ENCODE measurements at regions not wholly inside any gene's neighbourhood (a gene's known extent, or its start where the extent isn't known, plus 50 kb on each side); places are given as distances from the start of the nearest gene placed in this dataset.
A peak's percentile ranks its signal among the peaks of the same experiment; 100 is the strongest.

GRCh38 chr13:48761256-48761655, 107.5 kb downstream of the CYSLTR2 start:
- DNase-seq, result no peak

DNA sequence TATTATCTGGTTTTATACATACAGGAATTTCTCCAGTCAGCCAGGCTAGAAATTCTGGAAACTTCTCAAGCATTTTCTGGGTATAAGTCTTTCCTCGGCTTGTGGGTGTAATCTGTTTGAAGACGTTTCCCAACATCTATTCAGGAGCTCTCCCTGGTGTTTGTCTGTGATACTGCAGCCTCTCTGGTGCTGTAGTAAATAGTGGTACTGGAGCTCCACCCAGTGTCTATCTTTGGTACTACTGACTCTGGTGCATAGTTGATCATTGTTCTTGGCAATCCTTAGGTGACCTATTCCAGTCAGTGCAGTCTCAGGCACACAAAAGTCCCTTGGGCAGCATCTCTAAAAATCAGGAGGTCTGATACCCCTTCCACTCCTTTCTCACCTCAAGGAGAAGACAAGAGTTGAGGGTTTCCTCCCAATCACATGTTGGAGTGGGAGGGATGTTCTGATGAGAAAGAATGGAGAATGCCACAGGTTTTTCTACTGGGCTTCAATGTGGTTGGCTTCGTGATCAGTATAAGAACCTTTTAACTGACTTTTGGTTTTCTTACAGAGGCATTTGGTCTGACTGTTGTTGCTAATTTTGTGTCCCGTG, 115.5 kb downstream of the CYSLTR2 start:
- peak; percentile 47 for DNase-seq

DNA sequence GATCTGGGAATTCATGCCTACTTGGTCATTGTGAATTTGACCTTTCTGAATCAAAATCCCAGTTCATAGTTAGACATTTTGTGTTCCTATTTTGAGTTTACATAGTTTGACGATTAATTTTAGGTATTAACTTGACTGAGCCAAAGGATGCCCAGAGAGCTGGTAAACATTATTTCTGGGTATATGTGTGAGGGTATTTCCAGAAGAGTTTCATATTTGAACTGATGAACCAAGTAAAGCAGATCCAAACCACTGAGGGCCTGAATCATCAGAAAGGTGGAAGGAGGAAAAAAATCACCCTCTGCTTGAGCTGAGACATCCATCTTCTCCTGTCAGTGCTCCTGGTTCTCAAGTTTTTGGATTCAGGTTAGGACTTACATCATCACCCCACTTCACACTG, 116.6 kb downstream of the CYSLTR2 start:
- no peak for DNase-seq

DNA sequence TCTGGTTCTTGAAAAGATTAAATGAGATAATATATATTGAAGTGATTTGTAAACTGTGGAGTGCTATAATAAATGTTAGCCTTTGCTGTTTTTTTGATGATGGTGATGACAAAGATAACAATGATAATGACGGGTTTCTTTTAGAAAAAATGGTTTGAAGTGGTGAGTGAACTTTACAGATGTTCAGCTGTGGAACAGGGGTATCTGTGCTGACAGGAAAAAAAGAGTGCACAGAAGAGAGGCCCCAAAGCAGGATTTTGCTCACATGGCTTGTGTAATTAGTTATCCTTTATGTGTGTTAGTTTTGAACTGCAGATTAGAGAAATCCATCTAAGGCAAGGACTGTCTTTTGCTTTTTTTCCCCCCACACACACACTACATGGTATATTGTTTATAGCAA, 119.2 kb downstream of the CYSLTR2 start:
- no peak for DNase-seq

- DNase-seq, result no peak
Observed at GRCh38 chr13:48773531-48774275, 120.0 kb downstream of the CYSLTR2 start.

DNA sequence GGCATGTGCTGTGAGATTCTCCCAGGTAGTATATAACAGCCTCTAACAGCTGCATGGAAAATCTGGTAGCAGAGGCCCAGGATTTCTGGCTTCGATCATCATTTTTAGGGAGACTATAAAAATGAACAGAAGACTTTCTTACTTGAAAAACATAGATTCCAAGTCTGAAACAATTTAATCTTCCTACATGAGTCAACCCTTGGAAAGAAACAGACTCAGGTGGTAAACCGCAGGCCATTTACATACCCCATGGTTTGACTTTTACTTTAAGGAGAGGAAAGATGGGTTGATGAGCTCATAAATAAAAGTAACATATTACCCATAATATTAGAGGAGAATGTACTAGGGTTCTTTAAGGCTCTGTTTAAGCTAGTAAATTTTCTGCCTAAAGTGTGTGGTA, 121.6 kb downstream of the CYSLTR2 start:
- no peak for DNase-seq

DNA sequence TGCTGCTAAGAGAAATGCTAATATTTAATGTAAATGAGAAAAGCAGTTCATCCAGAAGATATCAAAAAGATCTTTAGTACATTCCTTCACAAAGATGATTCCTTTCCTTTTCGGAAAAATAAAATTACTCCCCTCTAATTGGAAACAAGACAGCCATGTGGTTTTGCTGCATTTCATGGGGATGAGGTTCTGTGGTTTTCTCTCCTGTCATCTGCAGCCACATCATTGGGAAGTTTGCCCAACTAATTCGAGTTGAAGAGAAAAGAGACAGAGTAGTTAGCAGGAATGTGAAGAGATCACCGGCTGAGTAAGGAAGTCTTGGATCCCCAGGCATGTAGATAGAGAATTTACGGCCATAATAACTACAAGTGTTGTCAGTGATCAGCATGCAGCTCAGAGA, 122.1 kb downstream of the CYSLTR2 start:
- no peak for DNase-seq

GRCh38 chr13:48776401-48776800, 122.7 kb downstream of the CYSLTR2 start:
- no peak for DNase-seq

GRCh38 chr13:48778610-48779009, 124.9 kb downstream of the CYSLTR2 start:
- no peak for DNase-seq

- no peak for DNase-seq
Observed at GRCh38 chr13:48780713-48781341, 127.1 kb downstream of the CYSLTR2 start.

DNA sequence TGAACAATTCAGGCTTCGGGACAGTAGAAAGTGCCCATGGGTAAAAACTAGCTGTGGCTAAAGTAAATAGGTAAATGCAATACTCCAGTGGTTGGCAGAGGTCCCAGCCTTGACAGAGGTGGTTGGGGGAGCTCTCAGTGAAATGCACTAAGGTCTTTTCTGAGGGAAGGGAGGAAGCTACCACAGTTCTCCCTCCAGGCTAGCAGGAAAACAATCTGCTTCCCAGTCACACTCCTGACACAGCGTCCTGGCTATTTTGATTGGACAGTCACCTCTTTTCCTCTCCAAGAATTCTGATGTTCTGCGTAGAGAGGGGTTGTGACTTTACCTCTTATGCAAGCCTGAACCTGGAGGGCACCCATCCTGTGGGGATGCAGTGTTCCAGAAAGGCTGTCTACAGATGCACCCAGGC, 128.7 kb downstream of the CYSLTR2 start:
- no peak for DNase-seq

GRCh38 chr13:48783181-48783630, 129.5 kb downstream of the CYSLTR2 start:
- no peak for DNase-seq

GRCh38 chr13:48783695-48784230, 130.0 kb downstream of the CYSLTR2 start:
- DNase-seq, result no peak

DNA sequence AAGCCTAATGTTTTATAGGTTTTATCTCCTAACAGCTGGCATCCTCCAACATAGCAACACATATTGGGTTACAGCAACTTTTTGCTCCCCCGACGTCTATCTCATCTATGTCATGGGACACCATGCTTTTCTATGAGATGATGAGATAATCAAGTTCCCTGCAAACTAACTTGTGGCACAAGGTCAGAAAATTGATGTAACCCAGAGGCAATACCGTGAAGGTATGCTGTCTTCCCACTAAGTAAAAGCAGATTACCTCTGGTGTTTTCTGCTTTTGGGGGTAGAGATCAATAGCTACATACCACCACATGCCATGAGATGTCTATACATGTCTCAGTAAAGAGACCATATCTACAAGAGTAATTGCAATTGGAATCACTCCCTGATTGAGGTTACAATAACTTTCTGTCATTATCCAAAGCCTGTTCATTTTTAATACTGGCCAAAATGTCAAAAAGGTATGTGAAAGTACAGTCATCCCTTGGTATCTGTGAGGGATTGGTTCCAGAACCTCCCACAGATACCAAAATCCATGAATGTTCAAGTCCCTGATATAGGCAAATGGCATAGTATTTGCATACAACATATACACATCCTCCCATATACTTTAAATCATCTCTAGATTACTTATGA, 131.3 kb downstream of the CYSLTR2 start:
- no peak for DNase-seq

GRCh38 chr13:48790199-48790598, 136.5 kb downstream of the CYSLTR2 start:
- DNase-seq, result no peak

GRCh38 chr13:48790966-48791365, 137.2 kb downstream of the CYSLTR2 start:
- no peak for DNase-seq

- no peak for DNase-seq
Observed at GRCh38 chr13:48797127-48797526, 143.4 kb downstream of the CYSLTR2 start.

DNA sequence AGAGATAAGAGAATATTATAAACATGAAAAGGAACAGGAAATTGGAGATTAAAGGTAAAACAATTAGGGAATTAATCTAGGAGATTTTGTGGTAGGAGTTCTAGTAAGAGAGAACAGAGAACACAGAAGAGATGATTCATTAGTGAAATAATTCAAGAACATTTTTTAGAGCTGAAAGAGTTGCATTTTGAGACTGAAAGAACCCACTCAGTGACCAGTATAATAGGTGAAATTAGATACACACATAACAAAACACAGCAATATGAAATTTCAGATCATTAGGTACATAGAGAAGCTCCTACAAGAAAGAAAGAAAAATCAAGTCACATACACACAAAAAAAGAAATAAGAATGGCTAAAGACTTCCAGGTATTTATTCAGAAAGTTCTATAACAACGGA, 144.0 kb downstream of the CYSLTR2 start:
- DNase-seq, result no peak

GRCh38 chr13:48798180-48798579, 144.5 kb downstream of the CYSLTR2 start:
- no peak for DNase-seq

DNA sequence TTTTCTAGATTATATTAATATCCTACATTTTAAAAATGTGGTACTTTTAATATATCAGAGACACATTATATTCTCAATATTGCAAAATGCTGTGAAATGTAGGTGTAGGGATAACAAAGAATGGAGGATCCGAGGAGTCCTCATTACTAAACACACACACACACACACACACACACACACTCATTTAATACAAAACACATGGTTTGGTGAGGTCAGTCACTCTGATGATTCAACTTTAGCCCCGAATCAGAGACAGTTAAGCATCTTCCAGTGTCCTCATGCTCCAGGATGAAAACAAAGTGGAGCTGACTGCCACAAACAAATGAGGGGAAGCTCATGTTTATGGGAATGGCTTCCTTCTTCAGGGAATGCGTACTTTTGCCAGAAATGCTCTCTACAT, 147.5 kb downstream of the CYSLTR2 start:
- DNase-seq, result no peak

GRCh38 chr13:48804821-48805601, 151.3 kb downstream of the CYSLTR2 start:
- no peak for DNase-seq

- no peak for DNase-seq
Observed at GRCh38 chr13:48806522-48806921, 152.8 kb downstream of the CYSLTR2 start.

GRCh38 chr13:48808683-48809082, 155.0 kb downstream of the CYSLTR2 start:
- no peak for DNase-seq
